Skeletal muscle tissue (tissue), 3 donors: ENCODE measurements at regions not wholly inside any gene's neighbourhood (a gene's known extent, or its start where the extent isn't known, plus 50 kb on each side); places are given as distances from the start of the nearest gene placed in this dataset.

Source experiments
- H3K27ac ChIP-seq: one replicate; pipeline ENCODE4 v1.7.0; 2013; ENCODE audit warnings: mild to moderate bottlenecking, low read depth, low read length, inconsistent platforms
- H3K27me3 ChIP-seq, 3 donors: one replicate each; pipeline ENCODE4 v1.7.0; 2013; ENCODE audit warnings: low read length in 3 of 3; ENCODE audit not compliant: control insufficient read depth in 3 of 3, insufficient read depth in 3 of 3
- H3K36me3 ChIP-seq, 3 donors: one replicate each; pipeline ENCODE4 v1.7.0; 2013; ENCODE audit warnings: low read length in 3 of 3; ENCODE audit not compliant: control insufficient read depth in 3 of 3, insufficient read depth in 3 of 3
- H3K4me1 ChIP-seq, 3 donors: one replicate each; pipeline ENCODE4 v1.7.0; 2013; ENCODE audit warnings: low read length in 3 of 3, mild to moderate bottlenecking in 3 of 3; ENCODE audit not compliant: control insufficient read depth in 3 of 3, insufficient read depth in 3 of 3
- H3K4me3 ChIP-seq, 3 donors: one replicate each; pipeline ENCODE4 v1.7.0; 2013; ENCODE audit warnings: low read length in 3 of 3
- H3K9ac ChIP-seq, 3 donors: one replicate each; pipeline ENCODE4 v1.7.0; 2013; ENCODE audit warnings: low read length in 3 of 3, mild to moderate bottlenecking in 3 of 3, moderate library complexity in 2 of 3, low read depth in 1 of 3
- H3K9me3 ChIP-seq, 3 donors: one replicate each; pipeline ENCODE4 v1.7.0; 2013; ENCODE audit warnings: low read length in 3 of 3; ENCODE audit not compliant: control insufficient read depth in 3 of 3
- donor health status: Osteomylitis.

DNA sequence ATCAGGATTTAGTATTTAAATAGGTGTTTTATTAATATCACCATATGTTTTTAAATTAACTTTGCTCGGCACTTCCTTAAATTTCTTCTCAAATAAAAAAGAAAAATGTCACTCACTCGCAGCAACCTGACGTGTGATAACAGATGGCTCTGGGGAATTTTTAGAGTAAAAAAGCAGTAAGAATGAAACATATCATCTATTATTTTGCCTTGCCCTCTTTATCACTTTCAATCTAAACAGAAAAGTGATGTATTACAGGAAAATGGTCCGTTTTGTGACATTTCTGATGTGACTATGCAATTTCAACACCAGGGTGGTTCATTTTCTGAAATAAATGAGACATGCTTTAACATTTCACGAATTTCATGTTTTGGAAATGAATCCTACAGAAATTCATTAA is 1368.0 kb upstream of the LRRTM1 start:
- Histone ChIP-seq H3K4me1 (no peaks in the 10 kb centered on the region), H3K9me3 (no peaks in the 10 kb centered on the region), H3K4me3 (no peak overlapping the region), H3K36me3 (no peaks in the 10 kb centered on the region), H3K27me3 (no peaks in the 10 kb centered on the region), H3K27ac (no peak overlapping the region), H3K9ac (no peak overlapping the region)

DNA sequence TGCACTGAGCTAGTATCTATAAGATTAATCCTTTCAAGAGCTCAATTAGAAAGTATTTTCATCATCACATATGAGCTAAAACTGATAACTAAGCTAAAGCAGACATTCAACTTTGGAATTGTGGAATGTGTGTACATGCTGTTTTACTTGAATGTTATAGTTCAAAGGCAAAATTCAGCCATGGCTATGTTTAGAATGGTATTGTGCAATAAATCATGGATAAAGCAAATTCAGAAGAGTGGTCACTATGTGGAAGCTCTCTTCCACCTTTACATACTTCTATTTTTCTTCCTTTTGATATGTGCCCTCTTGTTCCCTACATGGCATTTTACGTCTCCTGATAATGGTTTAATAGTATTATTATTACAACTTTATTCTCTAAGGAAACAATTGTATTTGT is 1366.3 kb upstream of the LRRTM1 start:
- H3K27ac ChIP-seq, result no peak overlapping the region
- H3K9ac ChIP-seq, result no peak overlapping the region
- no peaks in the 10 kb centered on the region for H3K36me3 ChIP-seq
- no peak overlapping the region for H3K4me3 ChIP-seq
- H3K27me3 ChIP-seq, result no peaks in the 10 kb centered on the region
- no peaks in the 10 kb centered on the region for H3K4me1 ChIP-seq
- H3K9me3 ChIP-seq, result no peaks in the 10 kb centered on the region

DNA sequence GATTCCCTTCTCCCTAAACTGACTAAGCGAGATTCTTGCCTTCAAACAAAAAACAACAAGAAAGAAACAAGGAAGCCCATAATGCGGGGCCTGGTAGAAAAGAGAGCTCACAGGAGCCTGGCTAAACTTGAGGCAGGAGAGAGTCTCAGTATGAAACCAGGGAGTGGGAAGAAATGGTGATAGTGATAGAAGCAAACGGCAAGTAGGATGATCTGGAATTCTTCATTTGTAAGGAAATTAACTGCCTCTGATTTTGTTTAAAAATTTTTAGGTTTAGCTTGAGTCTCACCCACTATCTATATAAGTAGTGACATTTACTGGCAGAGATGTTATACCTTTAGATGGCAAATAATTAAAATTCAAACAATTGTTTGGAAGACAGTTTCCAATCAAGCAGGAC is 1356.5 kb upstream of the LRRTM1 start:
- no peak overlapping the region for H3K9ac ChIP-seq
- no peak overlapping the region for H3K27ac ChIP-seq
- H3K4me1 ChIP-seq, result no peaks in the 10 kb centered on the region
- no peaks in the 10 kb centered on the region for H3K36me3 ChIP-seq
- H3K9me3 ChIP-seq, result peaks cover 0 to 3% (median 2%) of the 10 kb centered on the region in 3 donors
- H3K27me3 ChIP-seq, result no peaks in the 10 kb centered on the region
- H3K4me3 ChIP-seq, result no peak overlapping the region

GRCh38 chr2:81658227-81658626 is 1353.7 kb upstream of the LRRTM1 start:
- H3K27me3 ChIP-seq, result no peaks in the 10 kb centered on the region
- H3K9me3 ChIP-seq, result peaks cover 0 to 3% (median 2%) of the 10 kb centered on the region in 3 donors
- H3K4me3 ChIP-seq, result no peak overlapping the region
- no peak overlapping the region for H3K27ac ChIP-seq
- H3K9ac ChIP-seq, result no peak overlapping the region
- no peaks in the 10 kb centered on the region for H3K36me3 ChIP-seq
- H3K4me1 ChIP-seq, result no peaks in the 10 kb centered on the region

DNA sequence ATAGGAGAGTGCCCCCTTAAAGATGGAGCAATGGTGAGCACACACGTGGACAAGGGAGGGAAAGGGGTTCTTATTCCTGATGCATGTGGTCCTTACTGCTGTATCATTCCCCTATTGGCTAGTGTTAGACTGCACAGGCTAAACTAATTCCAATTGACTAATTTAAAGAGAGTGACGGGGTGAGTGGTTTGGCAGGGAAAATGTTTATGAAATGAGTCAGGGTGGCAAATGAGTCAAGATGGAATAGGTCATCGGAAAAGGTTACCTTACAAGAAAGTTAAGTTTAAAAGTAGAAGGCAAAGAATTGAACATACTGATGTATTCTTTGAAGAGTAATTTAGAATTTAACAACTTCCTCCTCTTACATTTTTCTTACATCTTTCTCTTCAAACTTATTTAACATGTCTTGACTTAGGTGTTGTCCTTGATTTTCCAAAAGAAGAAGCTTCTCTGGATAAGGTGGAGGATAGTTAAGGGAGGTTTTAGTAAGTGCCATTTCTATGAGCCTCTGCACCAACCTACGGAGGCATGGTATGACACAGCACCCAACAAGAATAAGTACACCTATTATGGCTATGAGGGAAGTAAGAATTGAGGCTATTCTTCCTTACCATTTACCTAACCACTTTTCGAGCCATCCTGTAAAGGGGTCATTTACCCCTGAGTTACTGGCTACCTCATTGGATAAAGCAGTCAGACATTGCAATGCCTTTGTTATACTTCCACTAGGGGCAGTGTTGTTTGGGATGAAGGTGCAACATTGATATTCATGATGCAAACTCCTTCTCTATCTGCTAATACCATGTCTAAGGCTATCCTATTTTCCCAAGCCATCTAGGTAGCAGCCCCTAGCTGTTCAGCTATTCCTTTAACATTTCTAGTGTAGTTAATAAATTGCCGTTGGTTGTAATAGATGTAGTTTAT is 1345.8 kb upstream of the LRRTM1 start:
- no peak overlapping the region for H3K27ac ChIP-seq
- H3K27me3 ChIP-seq, result no peaks in the 10 kb centered on the region
- H3K4me3 ChIP-seq, result no peak overlapping the region
- H3K9me3 ChIP-seq, result peaks cover 0 to 4% (median 0%) of the 10 kb centered on the region in 3 donors
- H3K4me1 ChIP-seq, result no peaks in the 10 kb centered on the region
- no peak overlapping the region for H3K9ac ChIP-seq
- H3K36me3 ChIP-seq, result no peaks in the 10 kb centered on the region

DNA sequence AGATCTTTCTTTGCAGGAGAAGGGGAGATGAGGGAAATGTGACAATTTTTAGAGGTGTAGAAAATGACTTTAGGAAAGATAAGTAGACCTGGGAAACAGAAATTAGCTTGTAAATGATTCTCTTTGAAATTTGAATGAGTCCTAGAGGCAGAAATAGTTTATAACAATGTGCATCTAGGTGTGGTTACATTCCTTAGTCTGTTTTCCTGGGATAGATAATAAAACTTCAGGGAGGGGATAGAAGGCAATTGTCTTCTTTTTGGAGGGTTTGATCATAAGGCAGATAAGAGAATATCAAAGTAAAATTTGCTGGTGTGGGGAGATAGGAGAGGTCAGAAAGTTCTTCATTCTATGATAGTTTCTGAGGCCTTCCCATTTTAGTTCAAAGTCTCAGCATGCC is 1344.3 kb upstream of the LRRTM1 start:
- Histone ChIP-seq H3K27ac (no peak overlapping the region), H3K36me3 (no peaks in the 10 kb centered on the region), H3K9me3 (peaks cover 0 to 4% (median 0%) of the 10 kb centered on the region in 3 donors), H3K27me3 (no peaks in the 10 kb centered on the region), H3K9ac (no peak overlapping the region), H3K4me1 (no peaks in the 10 kb centered on the region), H3K4me3 (no peak overlapping the region)

DNA sequence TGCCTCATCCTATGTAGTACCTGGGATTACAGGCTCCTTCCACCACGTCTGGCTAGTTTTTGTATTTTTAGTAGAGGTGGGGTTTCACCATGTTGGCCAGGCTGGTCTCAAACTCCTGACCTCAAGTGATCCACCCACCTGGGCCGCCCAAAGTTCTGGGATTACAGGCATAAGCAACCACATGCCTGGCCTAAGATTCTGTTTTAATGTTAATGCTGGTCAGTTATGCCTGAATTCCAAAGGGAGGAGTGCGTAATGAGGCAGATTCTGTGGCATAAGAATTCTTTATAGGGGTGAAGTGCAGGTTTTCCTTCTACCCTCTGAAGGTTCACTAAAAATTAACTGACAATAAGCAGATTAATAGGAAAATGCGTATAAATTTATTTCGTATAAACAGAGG is 1343.8 kb upstream of the LRRTM1 start:
- Histone ChIP-seq H3K9ac (no peak overlapping the region), H3K4me3 (no peak overlapping the region), H3K27me3 (no peaks in the 10 kb centered on the region), H3K9me3 (peaks cover 0 to 4% (median 0%) of the 10 kb centered on the region in 3 donors), H3K36me3 (no peaks in the 10 kb centered on the region), H3K4me1 (no peaks in the 10 kb centered on the region), H3K27ac (no peak overlapping the region)

GRCh38 chr2:81647715-81648230 is 1343.2 kb upstream of the LRRTM1 start:
- Histone ChIP-seq H3K27me3 (no peaks in the 10 kb centered on the region), H3K27ac (no peak overlapping the region), H3K9ac (no peak overlapping the region), H3K36me3 (no peaks in the 10 kb centered on the region), H3K4me3 (no peak overlapping the region), H3K9me3 (peaks cover 0 to 4% (median 0%) of the 10 kb centered on the region in 3 donors), H3K4me1 (no peaks in the 10 kb centered on the region)

GRCh38 chr2:81645745-81646301 is 1341.3 kb upstream of the LRRTM1 start:
- Histone ChIP-seq H3K36me3 (no peaks in the 10 kb centered on the region), H3K27ac (no peak overlapping the region), H3K9ac (no peak overlapping the region), H3K9me3 (peaks cover 0 to 4% (median 3%) of the 10 kb centered on the region in 3 donors), H3K27me3 (no peaks in the 10 kb centered on the region), H3K4me3 (no peak overlapping the region), H3K4me1 (no peaks in the 10 kb centered on the region)

DNA sequence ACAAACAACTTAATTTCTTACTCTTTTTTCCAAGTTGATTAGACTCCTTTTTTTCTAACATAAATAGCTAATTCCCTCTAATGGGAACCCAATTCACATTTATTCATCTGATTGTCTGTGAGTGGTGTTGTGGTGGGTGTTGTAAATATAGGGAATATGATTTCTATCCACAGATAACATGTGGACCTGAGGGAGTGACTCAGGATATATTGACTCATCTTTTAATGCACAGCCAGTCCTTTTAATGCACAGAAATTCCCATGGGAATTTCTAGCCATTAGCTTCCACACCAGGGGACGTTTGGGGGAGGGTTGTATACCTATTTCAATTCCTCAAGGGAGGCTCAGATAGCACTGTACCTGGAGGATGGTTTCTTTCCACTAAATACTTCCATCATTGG is 1339.6 kb upstream of the LRRTM1 start:
- no peaks in the 10 kb centered on the region for H3K36me3 ChIP-seq
- H3K27me3 ChIP-seq, result no peaks in the 10 kb centered on the region
- no peak overlapping the region for H3K9ac ChIP-seq
- H3K27ac ChIP-seq, result no peak overlapping the region
- peaks cover 0 to 4% (median 0%) of the 10 kb centered on the region in 3 donors for H3K9me3 ChIP-seq
- H3K4me3 ChIP-seq, result no peak overlapping the region
- no peaks in the 10 kb centered on the region for H3K4me1 ChIP-seq
